Liver (tissue), 7 donors: ENCODE measurements at regions not wholly inside any gene's neighbourhood (a gene's known extent, or its start where the extent isn't known, plus 50 kb on each side); places are given as distances from the start of the nearest gene placed in this dataset.

Experiments used
- DNase-seq: peaks from one replicate; pipeline ENCODE4 v3.0.0-alpha.2; 2017; ENCODE audit warnings: low spot score
- H3K27ac ChIP-seq, 2 donors: one replicate each; pipeline ENCODE4 v1.7.0; 2013; ENCODE audit warnings: inconsistent platforms in 2 of 2, low read length in 2 of 2, control low read depth in 1 of 2, low read depth in 1 of 2, mild to moderate bottlenecking in 1 of 2
- H3K27me3 ChIP-seq, 4 donors: one replicate each; pipeline versions ENCODE4 v1.6.1 to v1.7.0; 2013; ENCODE audit warnings: low read length in 3 of 4, inconsistent platforms in 1 of 4, mild to moderate bottlenecking in 1 of 4, moderate library complexity in 1 of 4; ENCODE audit not compliant: control insufficient read depth in 4 of 4, insufficient read depth in 4 of 4
- H3K36me3 ChIP-seq, 4 donors: one replicate each; pipeline versions ENCODE4 v1.6.1 to v1.7.0; 2013; ENCODE audit warnings: low read length in 3 of 4, mild to moderate bottlenecking in 3 of 4, low read depth in 1 of 4, moderate library complexity in 1 of 4; ENCODE audit not compliant: control insufficient read depth in 4 of 4, insufficient read depth in 3 of 4
- H3K4me1 ChIP-seq, 4 donors: one replicate each; pipeline versions ENCODE4 v1.6.1 to v1.7.0; 2013; ENCODE audit warnings: low read length in 3 of 4, mild to moderate bottlenecking in 3 of 4, moderate library complexity in 1 of 4; ENCODE audit not compliant: control insufficient read depth in 4 of 4, insufficient read depth in 4 of 4
- H3K4me3 ChIP-seq, 3 donors: one replicate each; pipeline versions ENCODE4 v1.6.1 to v1.7.0; 2013; ENCODE audit warnings: low read length in 3 of 3, control low read depth in 1 of 3, low read depth in 1 of 3, mild to moderate bottlenecking in 1 of 3
- H3K9ac ChIP-seq, 2 donors: one replicate each; pipeline ENCODE4 v1.7.0; 2013; ENCODE audit warnings: low read length in 2 of 2, mild to moderate bottlenecking in 2 of 2, moderate library complexity in 2 of 2, control low read depth in 1 of 2, low read depth in 1 of 2
- H3K9me3 ChIP-seq, 4 donors: one replicate each; pipeline versions ENCODE4 v1.6.1 to v1.7.0; 2013; ENCODE audit warnings: low read length in 3 of 4; ENCODE audit not compliant: control insufficient read depth in 4 of 4
- EGR1 ChIP-seq, 2 donors: IDR thresholded peaks; 2 replicates each; pipeline ENCODE4 v1.6.1; 2016 to 2018; ENCODE audit warnings: antibody characterized with exemption in 2 of 2, low read depth in 2 of 2
- FOXA2 ChIP-seq: IDR thresholded peaks from 2 replicates; pipeline ENCODE4 v1.6.1; 2016; ENCODE audit warnings: antibody characterized with exemption
- GABPA ChIP-seq, 2 donors: IDR thresholded peaks in 1 of 2; conservative IDR thresholded peaks in 1 of 2; 2 replicates each; pipeline ENCODE4 v1.6.1; 2016; ENCODE audit warnings: antibody characterized with exemption in 2 of 2, mild to moderate bottlenecking in 1 of 2, moderate library complexity in 1 of 2
- HNF4A ChIP-seq, 2 donors: conservative IDR thresholded peaks; 2 replicates each; pipeline ENCODE4 v1.6.1; 2016; ENCODE audit warnings: antibody characterized with exemption in 2 of 2, mild to moderate bottlenecking in 2 of 2
- JUND ChIP-seq, 2 donors: IDR thresholded peaks; 2 replicates each; pipeline ENCODE4 v1.6.1; 2016; ENCODE audit warnings: antibody characterized with exemption in 2 of 2
- MAX ChIP-seq: IDR thresholded peaks from 2 replicates; pipeline ENCODE4 v1.6.1; 2016; ENCODE audit warnings: antibody characterized with exemption
- NR2F2 ChIP-seq: IDR thresholded peaks from 2 replicates; pipeline ENCODE4 v1.6.1; 2016; ENCODE audit warnings: antibody characterized with exemption
- RXRA ChIP-seq, 2 donors: IDR thresholded peaks; 2 replicates each; pipeline ENCODE4 v1.6.1; 2017 to 2018; ENCODE audit warnings: antibody characterized with exemption in 2 of 2, mild to moderate bottlenecking in 1 of 2
- SP1 ChIP-seq: IDR thresholded peaks from 2 replicates; pipeline ENCODE4 v1.6.1; 2018; ENCODE audit warnings: antibody characterized with exemption, mild to moderate bottlenecking
- TAF1 ChIP-seq: conservative IDR thresholded peaks from 2 replicates; pipeline ENCODE4 v1.6.1; 2016; ENCODE audit warnings: antibody characterized with exemption, mild to moderate bottlenecking
- YY1 ChIP-seq: IDR thresholded peaks from 2 replicates; pipeline ENCODE4 v1.6.1; 2016; ENCODE audit warnings: antibody characterized with exemption, mild to moderate bottlenecking
- ZBTB33 ChIP-seq: IDR thresholded peaks from 2 replicates; pipeline ENCODE4 v1.6.1; 2016; ENCODE audit warnings: antibody characterized with exemption
- WGBS: extraction: QIAGEN DNeasy Blood & Tissue Kit; methylation state at CpG from one replicate; pipeline ENCODE4 v1.1.7; 2013; 5-methylcytosine and 5-hydroxymethylcytosine counted together
- TF ChIP-seq, protein P1 (sequence below): IDR thresholded peaks from 2 replicates; pipeline ENCODE4 v1.6.1; 2016; ENCODE audit warnings: antibody characterized with exemption, mild to moderate bottlenecking
- donor health status: healthy.
- donor health status: healthy.
- donor health status: healthy.
- donor health status: healthy.

DNA sequence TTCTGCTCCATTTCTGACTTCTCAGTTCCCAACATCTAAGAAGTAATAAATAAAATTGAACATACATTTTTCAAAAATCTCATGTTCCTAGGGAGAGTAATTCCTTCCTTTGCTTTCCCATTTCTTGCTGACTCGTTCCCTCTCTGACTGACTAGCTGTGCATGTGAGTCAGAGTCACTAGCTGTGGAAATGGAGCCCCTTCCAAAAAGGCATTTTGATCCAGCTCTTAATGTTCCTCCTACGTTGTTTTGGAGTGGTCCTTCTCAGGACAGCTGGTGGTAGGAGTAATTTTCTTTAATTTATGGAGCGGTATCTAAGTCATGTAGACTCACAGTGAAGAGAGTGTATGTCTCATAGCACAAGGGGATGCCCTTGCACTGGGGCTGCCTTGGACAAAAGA is 460.2 kb downstream of the GADD45G start:
- no peak for DNase-seq
- WGBS = 88% methylated on average over 3 of the region's 3 CpGs

GRCh38 chr9:90065851-90066250 is 461.0 kb downstream of the GADD45G start:
- Histone ChIP-seq H3K4me1 (peaks cover 4 to 22% (median 10%) of the 10 kb centered on the region in 4 donors), H3K27me3 (no peaks in the 10 kb centered on the region), H3K9me3 (no peaks in the 10 kb centered on the region), H3K9ac (no peak overlapping the region), H3K36me3 (no peaks in the 10 kb centered on the region), H3K4me3 (no peak overlapping the region), H3K27ac (no peak overlapping the region)
- TF ChIP-seq FOXA2 (no peak), SP1 (no peak), MAX (no peak)
- no peak for DNase-seq
- WGBS = 90% methylated on average over 2 of the region's 2 CpGs

More for the DNA sequence above, 460.2 kb downstream of the GADD45G start:
- Histone ChIP-seq H3K36me3 (no peaks in the 10 kb centered on the region), H3K4me3 (no peak overlapping the region), H3K4me1 (peaks cover 4 to 19% (median 10%) of the 10 kb centered on the region in 4 donors), H3K9ac (no peak overlapping the region), H3K9me3 (no peaks in the 10 kb centered on the region), H3K27ac (peak overlapping the region in 1 of 2 donors; percentile 31), H3K27me3 (no peaks in the 10 kb centered on the region)
- TF ChIP-seq HNF4A (conservative IDR thresholded peaks at IDR 0.05) (no peak), ZBTB33 (no peak), MAX (no peak), RXRA (IDR thresholded peaks at IDR 0.05) (no peak)
- TF ChIP-seq, protein P1, sequence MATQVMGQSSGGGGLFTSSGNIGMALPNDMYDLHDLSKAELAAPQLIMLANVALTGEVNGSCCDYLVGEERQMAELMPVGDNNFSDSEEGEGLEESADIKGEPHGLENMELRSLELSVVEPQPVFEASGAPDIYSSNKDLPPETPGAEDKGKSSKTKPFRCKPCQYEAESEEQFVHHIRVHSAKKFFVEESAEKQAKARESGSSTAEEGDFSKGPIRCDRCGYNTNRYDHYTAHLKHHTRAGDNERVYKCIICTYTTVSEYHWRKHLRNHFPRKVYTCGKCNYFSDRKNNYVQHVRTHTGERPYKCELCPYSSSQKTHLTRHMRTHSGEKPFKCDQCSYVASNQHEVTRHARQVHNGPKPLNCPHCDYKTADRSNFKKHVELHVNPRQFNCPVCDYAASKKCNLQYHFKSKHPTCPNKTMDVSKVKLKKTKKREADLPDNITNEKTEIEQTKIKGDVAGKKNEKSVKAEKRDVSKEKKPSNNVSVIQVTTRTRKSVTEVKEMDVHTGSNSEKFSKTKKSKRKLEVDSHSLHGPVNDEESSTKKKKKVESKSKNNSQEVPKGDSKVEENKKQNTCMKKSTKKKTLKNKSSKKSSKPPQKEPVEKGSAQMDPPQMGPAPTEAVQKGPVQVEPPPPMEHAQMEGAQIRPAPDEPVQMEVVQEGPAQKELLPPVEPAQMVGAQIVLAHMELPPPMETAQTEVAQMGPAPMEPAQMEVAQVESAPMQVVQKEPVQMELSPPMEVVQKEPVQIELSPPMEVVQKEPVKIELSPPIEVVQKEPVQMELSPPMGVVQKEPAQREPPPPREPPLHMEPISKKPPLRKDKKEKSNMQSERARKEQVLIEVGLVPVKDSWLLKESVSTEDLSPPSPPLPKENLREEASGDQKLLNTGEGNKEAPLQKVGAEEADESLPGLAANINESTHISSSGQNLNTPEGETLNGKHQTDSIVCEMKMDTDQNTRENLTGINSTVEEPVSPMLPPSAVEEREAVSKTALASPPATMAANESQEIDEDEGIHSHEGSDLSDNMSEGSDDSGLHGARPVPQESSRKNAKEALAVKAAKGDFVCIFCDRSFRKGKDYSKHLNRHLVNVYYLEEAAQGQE = no peak

GRCh38 chr9:90069085-90069484 is 464.3 kb downstream of the GADD45G start:
- no peak overlapping the region for H3K9ac ChIP-seq
- no peaks in the 10 kb centered on the region for H3K36me3 ChIP-seq
- H3K4me3 ChIP-seq = no peak overlapping the region
- H3K27ac ChIP-seq = no peak overlapping the region
- H3K27me3 ChIP-seq = no peaks in the 10 kb centered on the region
- TF ChIP-seq MAX = no peak
- TF ChIP-seq GABPA (IDR thresholded peaks at IDR 0.05 in 1 of 2, conservative IDR thresholded peaks at IDR 0.05 in 1 of 2) = no peak
- TF ChIP-seq JUND (IDR thresholded peaks at IDR 0.05) = no peak
- TF ChIP-seq RXRA (IDR thresholded peaks at IDR 0.05) = no peak
- TF ChIP-seq YY1 = no peak
- TF ChIP-seq, protein P1 = no peak
- TF ChIP-seq EGR1 (IDR thresholded peaks at IDR 0.05; ENCODE audit: low read depth in 2 of 2) = no peak
- TF ChIP-seq TAF1 = no peak
- TF ChIP-seq NR2F2 = no peak
- peaks cover 4 to 16% (median 6%) of the 10 kb centered on the region in 4 donors for H3K4me1 ChIP-seq
- H3K9me3 ChIP-seq = no peaks in the 10 kb centered on the region
- 89% methylated on average over 2 of the region's 2 CpGs for WGBS
- DNase-seq = no peak
